IMR-90 (cell line): ENCODE measurements at regions not wholly inside any gene's neighbourhood (a gene's known extent, or its start where the extent isn't known, plus 50 kb on each side); places are given as distances from the start of the nearest gene placed in this dataset.

Experiments used
- ATAC-seq: fragments of 200-7000 bp; cut with Tn5 transposase; 2 replicates; pipeline ENCODE4 v1.9.1; 2020; ENCODE audit warnings: low read depth, mild to moderate bottlenecking, moderate library complexity
- BruUV-seq: library from RNA; stranded (reverse); fragments of 400-500 nt; replicated peaks from 2 replicates; lab custom pipeline; 2021; lab: Mats Ljungman, UMichigan
- CTCF ChIA-PET: fragments of 300-600 bp; formaldehyde crosslinking; extraction: SDS; loops from one replicate; lab custom pipeline; 2021; ENCODE audit warnings: antibody characterized with exemption; lab: Yijun Ruan, JAX
- POLR2A ChIA-PET: fragments of 300-600 bp; sonication (Branson Sonifier 250); formaldehyde crosslinking; loops from one replicate; lab custom pipeline; 2022; ENCODE audit warnings: antibody characterized with exemption; ENCODE audit not compliant: unreplicated experiment; lab: Charles Lee
- DNase-seq: peaks from one replicate; pipeline ENCODE4 v3.0.0; 2013
- H2AFZ ChIP-seq: replicated peaks from 2 replicates; pipeline ENCODE3; 2013; ENCODE audit warnings: low read length, mild to moderate bottlenecking; ENCODE audit not compliant: poor library complexity
- H2AK5ac ChIP-seq: 2 replicates; pipeline ENCODE4 v1.6.1; 2013; ENCODE audit warnings: low read depth, low read length, inconsistent platforms
- H2AK9ac ChIP-seq: replicated peaks from 2 replicates; pipeline ENCODE3; 2013; ENCODE audit warnings: mild to moderate bottlenecking, low read depth, low read length, moderate library complexity; ENCODE audit not compliant: poor library complexity
- H2BK120ac ChIP-seq: 2 replicates; pipeline ENCODE4 v1.6.1; 2013; ENCODE audit warnings: low read depth, low read length, inconsistent platforms
- H2BK15ac ChIP-seq: 3 replicates; pipeline ENCODE4 v1.6.1; 2013; ENCODE audit warnings: low read depth, low read length, inconsistent platforms
- H2BK20ac ChIP-seq: 2 replicates; pipeline ENCODE4 v1.6.1; 2013; ENCODE audit warnings: low read depth, mild to moderate bottlenecking, inconsistent platforms, low read length, moderate library complexity
- H2BK5ac ChIP-seq: 2 replicates; pipeline ENCODE4 v1.6.1; 2013; ENCODE audit warnings: mild to moderate bottlenecking, low read depth, low read length, inconsistent platforms; ENCODE audit not compliant: poor library complexity, severe bottlenecking
- H3K14ac ChIP-seq: replicated peaks from 2 replicates; pipeline ENCODE4 v1.6.1; 2013; ENCODE audit warnings: low read depth, low read length, inconsistent platforms
- H3K18ac ChIP-seq: 2 replicates; pipeline ENCODE4 v1.6.1; 2013; ENCODE audit warnings: low read depth, low read length, control low read depth
- H3K23ac ChIP-seq: 2 replicates; pipeline ENCODE4 v1.6.1; 2013; ENCODE audit warnings: low read depth, low read length, inconsistent platforms
- H3K27ac ChIP-seq: 2 replicates; pipeline ENCODE4 v1.5.1; 2013; ENCODE audit warnings: mild to moderate bottlenecking, control low read depth, low read length; ENCODE audit not compliant: insufficient read depth
- H3K27me3 ChIP-seq: 2 replicates; pipeline ENCODE4 v1.6.1; 2013; ENCODE audit warnings: low read length; ENCODE audit not compliant: control insufficient read depth, insufficient read depth
- H3K36me3 ChIP-seq: 2 replicates; pipeline ENCODE4 v1.6.1; 2013; ENCODE audit warnings: low read length, mixed read lengths; ENCODE audit not compliant: control insufficient read depth, insufficient read depth
- H3K4ac ChIP-seq: 2 replicates; pipeline ENCODE4 v1.6.1; 2013; ENCODE audit warnings: low read depth, low read length, inconsistent platforms
- H3K4me1 ChIP-seq: 2 replicates; pipeline ENCODE4 v1.6.1; 2013; ENCODE audit warnings: low read length, mixed read lengths; ENCODE audit not compliant: control insufficient read depth, insufficient read depth
- H3K4me2 ChIP-seq: 2 replicates; pipeline ENCODE4 v1.6.1; 2013; ENCODE audit warnings: low read depth, mild to moderate bottlenecking, control low read depth, low read length, moderate library complexity
- H3K4me3 ChIP-seq: 2 replicates; pipeline ENCODE4 v1.5.1; 2013; ENCODE audit warnings: low read depth, mild to moderate bottlenecking, control low read depth, low read length, moderate library complexity; ENCODE audit not compliant: insufficient read depth
- H3K56ac ChIP-seq: 2 replicates; pipeline ENCODE4 v1.6.1; 2013; ENCODE audit warnings: low read length, inconsistent platforms; ENCODE audit not compliant: insufficient read depth; ENCODE audit errors: extremely low read depth
- H3K79me1 ChIP-seq, 2 experiments: 2 replicates each; pipeline ENCODE4 v1.6.1; 2013; ENCODE audit warnings: low read length in 2 of 2, inconsistent platforms in 1 of 2, low read depth in 1 of 2
- H3K9ac ChIP-seq: 2 replicates; pipeline ENCODE4 v1.6.1; 2013; ENCODE audit warnings: low read depth, low read length, control low read depth
- H3K9me1 ChIP-seq: 2 replicates; pipeline ENCODE4 v1.6.1; 2013; ENCODE audit warnings: low read length, inconsistent platforms; ENCODE audit not compliant: insufficient read depth
- H3K9me3 ChIP-seq: 2 replicates; pipeline ENCODE4 v1.6.1; 2013; ENCODE audit warnings: low read length; ENCODE audit not compliant: control insufficient read depth, insufficient read depth
- H4K20me1 ChIP-seq: 2 replicates; pipeline ENCODE4 v1.6.1; 2013; ENCODE audit warnings: low read length, inconsistent platforms; ENCODE audit not compliant: insufficient read depth
- H4K5ac ChIP-seq: 2 replicates; pipeline ENCODE4 v1.6.1; 2013; ENCODE audit warnings: mild to moderate bottlenecking, low read depth, low read length, control low read depth
- H4K8ac ChIP-seq, 2 experiments: 2 replicates each; pipeline ENCODE4 v1.6.1; 2013; ENCODE audit warnings: low read depth in 2 of 2, low read length in 2 of 2, control low read depth in 1 of 2, inconsistent platforms in 1 of 2
- H4K91ac ChIP-seq: 2 replicates; pipeline ENCODE4 v1.6.1; 2013; ENCODE audit warnings: low read depth, low read length, inconsistent platforms; ENCODE audit not compliant: insufficient read depth
- BHLHE40 ChIP-seq: fragments of 150-350 bp; IDR thresholded peaks from 2 replicates; pipeline ENCODE4 v1.6.1; 2016; ENCODE audit warnings: mild to moderate bottlenecking, low read depth, low read length
- CEBPB ChIP-seq: IDR thresholded peaks from 2 replicates; pipeline ENCODE4 v1.6.1; 2012; ENCODE audit warnings: low read depth, low read length, improper control_type of control experiment
- CHD1 ChIP-seq: IDR thresholded peaks from 2 replicates; pipeline ENCODE4 v1.6.1; 2012; ENCODE audit warnings: low read depth, low read length, improper control_type of control experiment
- FOS ChIP-seq: fragments of 150-350 bp; IDR thresholded peaks from 2 replicates; pipeline ENCODE4 v1.6.1; 2016; ENCODE audit warnings: low read depth, low read length
- MAFK ChIP-seq: IDR thresholded peaks from 2 replicates; pipeline ENCODE4 v1.6.1; 2012; ENCODE audit warnings: low read depth, low read length, improper control_type of control experiment
- MAZ ChIP-seq: IDR thresholded peaks from 2 replicates; pipeline ENCODE4 v1.6.1; 2012; ENCODE audit warnings: low read depth, mild to moderate bottlenecking, low read length, improper control_type of control experiment, moderate library complexity, borderline replicate concordance
- MXI1 ChIP-seq: IDR thresholded peaks from 2 replicates; pipeline ENCODE4 v1.6.1; 2012; ENCODE audit warnings: low read depth, mild to moderate bottlenecking, low read length, moderate library complexity, borderline replicate concordance
- NFE2L2 ChIP-seq: fragments of 150-350 bp; IDR thresholded peaks from 2 replicates; pipeline ENCODE4 v1.6.1; 2016; ENCODE audit warnings: low read depth, mild to moderate bottlenecking, low read length
- POLR2A ChIP-seq: IDR thresholded peaks from 2 replicates; pipeline ENCODE4 v1.6.1; 2012; ENCODE audit warnings: mild to moderate bottlenecking, low read depth, low read length
- RAD21 ChIP-seq: IDR thresholded peaks from 2 replicates; pipeline ENCODE4 v1.6.1; 2012; ENCODE audit warnings: low read length, improper control_type of control experiment
- RCOR1 ChIP-seq: IDR thresholded peaks from 2 replicates; pipeline ENCODE4 v1.6.1; 2012; ENCODE audit warnings: mild to moderate bottlenecking, low read length, improper control_type of control experiment; ENCODE audit not compliant: insufficient replicate concordance
- RFX5 ChIP-seq: IDR thresholded peaks from 2 replicates; pipeline ENCODE4 v1.8.0; 2012; ENCODE audit warnings: low read depth, mild to moderate bottlenecking, low read length, moderate library complexity
- SMC3 ChIP-seq: fragments of 150-350 bp; IDR thresholded peaks from 2 replicates; pipeline ENCODE4 v1.6.1; 2016; ENCODE audit warnings: low read depth, mild to moderate bottlenecking, antibody characterized with exemption, low read length, moderate library complexity
- WGBS, 2 experiments: methylation state at CpG; one replicate each; pipeline versions ENCODE4 v1.1.5 to v1.1.7; 2013; ENCODE audit warnings: missing lambda C conversion rate in 2 of 2; ENCODE audit not compliant: insufficient read length in 1 of 2; ENCODE audit errors: extremely low coverage in 2 of 2; 5-methylcytosine and 5-hydroxymethylcytosine counted together
- dilution Hi-C: fragments of 300-500 bp; cut with HindIII; formaldehyde crosslinking; loops from one replicate; pipeline ENCODE4 v1.14.3; 2018; ENCODE audit warnings: low sequenced_read_pairs; ENCODE audit not compliant: unreplicated experiment
- in situ Hi-C: fragments of 300-500 bp; cut with MboI; formaldehyde crosslinking; loops from 3 replicates; pipeline ENCODE4 v1.14.3; 2019; ENCODE audit warnings: low sequenced_read_pairs, inconsistent platforms, mixed read lengths
- intact Hi-C: fragments of 100-400 bp; cut with micrococcal nuclease; formaldehyde crosslinking; loops from 2 replicates; pipeline ENCODE4 v1.10.0; 2022
- TF ChIP-seq, protein P1 (sequence below): conservative IDR thresholded peaks from 2 replicates; pipeline ENCODE4 v1.5.1; 2012; ENCODE audit warnings: mild to moderate bottlenecking, low read depth, low read length, improper control_type of control experiment
- TF ChIP-seq, protein P2 (sequence below): fragments of 150-350 bp; IDR thresholded peaks from 2 replicates; pipeline ENCODE4 v1.6.1; 2016; ENCODE audit warnings: low read depth, mild to moderate bottlenecking, low read length, moderate library complexity, borderline replicate concordance
- TF ChIP-seq, protein P3 (sequence below): fragments of 150-350 bp; IDR thresholded peaks from 2 replicates; pipeline ENCODE4 v1.6.1; 2017; ENCODE audit warnings: mild to moderate bottlenecking, antibody characterized with exemption, low read length, low read depth

DNA sequence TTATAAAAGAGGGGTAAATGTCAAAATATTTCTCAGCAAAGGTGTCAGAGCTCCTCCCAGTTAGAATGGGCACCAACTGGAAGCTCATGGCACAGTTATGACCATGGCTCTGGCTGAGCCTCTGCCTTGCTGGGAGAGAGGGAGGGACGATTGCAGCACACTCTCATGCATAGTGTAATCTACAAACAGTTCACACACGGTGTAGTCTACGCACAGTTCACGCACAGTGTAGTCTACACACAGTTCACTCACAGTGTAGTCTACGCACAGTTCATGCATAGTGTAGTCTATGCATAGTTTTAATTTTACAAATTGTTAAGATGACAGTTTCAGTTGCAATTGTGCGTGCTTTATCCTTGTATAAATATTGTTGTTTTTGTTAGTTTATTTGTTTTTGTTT lies 1474.6 kb upstream of the TMEM132C start:
- DNase-seq (no peak), ATAC-seq (no peak)
- POLR2A ChIA-PET: no interaction called here
- no peak overlapping the region for H2AFZ ChIP-seq
- no peak overlapping the region for H2AK9ac ChIP-seq
- no peak overlapping the region for H4K5ac ChIP-seq
- no peaks in the 10 kb centered on the region for H3K9me1 ChIP-seq
- dilution Hi-C loops: no loop called here
- no peak overlapping the region for H3K56ac ChIP-seq
- no peak overlapping the region for H2BK120ac ChIP-seq
- no peak overlapping the region for H3K14ac ChIP-seq
- no peak overlapping the region for H3K4ac ChIP-seq
- H3K9ac ChIP-seq: no peak overlapping the region
- no peak overlapping the region for H2AK5ac ChIP-seq
- WGBS, 2 experiments: no CpG with 5 or more reads among the region's 6 CpGs
- H3K9me3 ChIP-seq: peaks cover 24% of the 10 kb centered on the region
- H3K79me1 ChIP-seq: no peaks in the 10 kb centered on the region
- CTCF ChIA-PET: no interaction called here
- H3K23ac ChIP-seq: no peak overlapping the region
- H2BK20ac ChIP-seq: no peak overlapping the region
- H4K8ac ChIP-seq: no peak overlapping the region
- H3K36me3 ChIP-seq: no peaks in the 10 kb centered on the region
- H3K18ac ChIP-seq: no peak overlapping the region
- H3K27me3 ChIP-seq: no peaks in the 10 kb centered on the region
- TF ChIP-seq, protein P1, sequence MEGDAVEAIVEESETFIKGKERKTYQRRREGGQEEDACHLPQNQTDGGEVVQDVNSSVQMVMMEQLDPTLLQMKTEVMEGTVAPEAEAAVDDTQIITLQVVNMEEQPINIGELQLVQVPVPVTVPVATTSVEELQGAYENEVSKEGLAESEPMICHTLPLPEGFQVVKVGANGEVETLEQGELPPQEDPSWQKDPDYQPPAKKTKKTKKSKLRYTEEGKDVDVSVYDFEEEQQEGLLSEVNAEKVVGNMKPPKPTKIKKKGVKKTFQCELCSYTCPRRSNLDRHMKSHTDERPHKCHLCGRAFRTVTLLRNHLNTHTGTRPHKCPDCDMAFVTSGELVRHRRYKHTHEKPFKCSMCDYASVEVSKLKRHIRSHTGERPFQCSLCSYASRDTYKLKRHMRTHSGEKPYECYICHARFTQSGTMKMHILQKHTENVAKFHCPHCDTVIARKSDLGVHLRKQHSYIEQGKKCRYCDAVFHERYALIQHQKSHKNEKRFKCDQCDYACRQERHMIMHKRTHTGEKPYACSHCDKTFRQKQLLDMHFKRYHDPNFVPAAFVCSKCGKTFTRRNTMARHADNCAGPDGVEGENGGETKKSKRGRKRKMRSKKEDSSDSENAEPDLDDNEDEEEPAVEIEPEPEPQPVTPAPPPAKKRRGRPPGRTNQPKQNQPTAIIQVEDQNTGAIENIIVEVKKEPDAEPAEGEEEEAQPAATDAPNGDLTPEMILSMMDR: no peak
- TF ChIP-seq NFE2L2 (no peak), RFX5 (no peak), CHD1 (no peak), BHLHE40 (no peak), POLR2A (no peak), MXI1 (no peak), CEBPB (no peak), RCOR1 (no peak), MAFK (no peak), RAD21 (no peak), FOS (no peak), SMC3 (no peak), MAZ (no peak)
- TF ChIP-seq, protein P2, sequence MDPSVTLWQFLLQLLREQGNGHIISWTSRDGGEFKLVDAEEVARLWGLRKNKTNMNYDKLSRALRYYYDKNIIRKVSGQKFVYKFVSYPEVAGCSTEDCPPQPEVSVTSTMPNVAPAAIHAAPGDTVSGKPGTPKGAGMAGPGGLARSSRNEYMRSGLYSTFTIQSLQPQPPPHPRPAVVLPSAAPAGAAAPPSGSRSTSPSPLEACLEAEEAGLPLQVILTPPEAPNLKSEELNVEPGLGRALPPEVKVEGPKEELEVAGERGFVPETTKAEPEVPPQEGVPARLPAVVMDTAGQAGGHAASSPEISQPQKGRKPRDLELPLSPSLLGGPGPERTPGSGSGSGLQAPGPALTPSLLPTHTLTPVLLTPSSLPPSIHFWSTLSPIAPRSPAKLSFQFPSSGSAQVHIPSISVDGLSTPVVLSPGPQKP: no peak
- TF ChIP-seq, protein P3, sequence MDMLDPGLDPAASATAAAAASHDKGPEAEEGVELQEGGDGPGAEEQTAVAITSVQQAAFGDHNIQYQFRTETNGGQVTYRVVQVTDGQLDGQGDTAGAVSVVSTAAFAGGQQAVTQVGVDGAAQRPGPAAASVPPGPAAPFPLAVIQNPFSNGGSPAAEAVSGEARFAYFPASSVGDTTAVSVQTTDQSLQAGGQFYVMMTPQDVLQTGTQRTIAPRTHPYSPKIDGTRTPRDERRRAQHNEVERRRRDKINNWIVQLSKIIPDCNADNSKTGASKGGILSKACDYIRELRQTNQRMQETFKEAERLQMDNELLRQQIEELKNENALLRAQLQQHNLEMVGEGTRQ: no peak
- no peak overlapping the region for H2BK5ac ChIP-seq
- H3K4me3 ChIP-seq: no peak overlapping the region
- H3K4me1 ChIP-seq: no peaks in the 10 kb centered on the region
- no peaks in the 10 kb centered on the region for H4K20me1 ChIP-seq
- no TSS peak for BruUV-seq
- in situ Hi-C loops: no loop called here
- no peak overlapping the region for H3K27ac ChIP-seq
- H2BK15ac ChIP-seq: no peak overlapping the region
- H4K91ac ChIP-seq: no peak overlapping the region
- no peak overlapping the region for H3K4me2 ChIP-seq
- intact Hi-C loops: no loop called here
